Retinal pigment epithelial cell (primary cell): ENCODE measurements at regions not wholly inside any gene's neighbourhood (a gene's known extent, or its start where the extent isn't known, plus 50 kb on each side); places are given as distances from the start of the nearest gene placed in this dataset.
"Not testable (repeated sequence)": the region's sequence is repeated elsewhere in the genome, so short reads cannot be mapped to it uniquely, and the experiment has no call there.

ENCODE experiments used
- DNase-seq: peaks from one replicate; pipeline ENCODE4 v3.0.0-alpha.2; 2010; ENCODE audit warnings: low read depth
- H3K4me3 ChIP-seq: 2 replicates; pipeline ENCODE4 v1.5.1; 2011; ENCODE audit warnings: mild to moderate bottlenecking, low read length, control low read depth, moderate library complexity
- TF ChIP-seq, protein P1 (sequence below): conservative IDR thresholded peaks from 2 replicates; pipeline ENCODE4 v1.5.1; 2011; ENCODE audit warnings: low read depth, low read length, control low read depth, inconsistent platforms

DNA sequence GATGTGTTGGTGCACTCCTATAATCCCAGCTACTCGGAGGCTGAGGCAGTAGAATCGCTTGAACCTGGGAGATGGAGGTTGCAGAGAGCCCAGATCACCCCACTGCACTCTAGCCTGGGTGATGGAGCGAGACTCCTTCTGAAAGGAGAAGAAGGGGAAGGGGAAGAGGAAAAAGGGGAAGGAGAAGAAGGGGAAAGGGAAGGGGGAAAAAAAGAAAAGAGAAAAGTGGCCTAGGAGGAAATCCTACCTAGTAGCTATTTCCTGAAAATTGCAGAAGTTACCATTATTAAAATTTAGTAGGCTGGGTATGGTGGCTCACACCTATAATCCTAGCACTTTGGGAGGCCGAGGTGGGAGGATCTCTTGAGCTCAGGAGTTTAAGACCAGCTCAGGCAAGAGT, 67.4 kb downstream of the ARRDC3 start:
- no peak overlapping the region for H3K4me3 ChIP-seq
- DNase-seq, result no peak
- TF ChIP-seq, protein P1, sequence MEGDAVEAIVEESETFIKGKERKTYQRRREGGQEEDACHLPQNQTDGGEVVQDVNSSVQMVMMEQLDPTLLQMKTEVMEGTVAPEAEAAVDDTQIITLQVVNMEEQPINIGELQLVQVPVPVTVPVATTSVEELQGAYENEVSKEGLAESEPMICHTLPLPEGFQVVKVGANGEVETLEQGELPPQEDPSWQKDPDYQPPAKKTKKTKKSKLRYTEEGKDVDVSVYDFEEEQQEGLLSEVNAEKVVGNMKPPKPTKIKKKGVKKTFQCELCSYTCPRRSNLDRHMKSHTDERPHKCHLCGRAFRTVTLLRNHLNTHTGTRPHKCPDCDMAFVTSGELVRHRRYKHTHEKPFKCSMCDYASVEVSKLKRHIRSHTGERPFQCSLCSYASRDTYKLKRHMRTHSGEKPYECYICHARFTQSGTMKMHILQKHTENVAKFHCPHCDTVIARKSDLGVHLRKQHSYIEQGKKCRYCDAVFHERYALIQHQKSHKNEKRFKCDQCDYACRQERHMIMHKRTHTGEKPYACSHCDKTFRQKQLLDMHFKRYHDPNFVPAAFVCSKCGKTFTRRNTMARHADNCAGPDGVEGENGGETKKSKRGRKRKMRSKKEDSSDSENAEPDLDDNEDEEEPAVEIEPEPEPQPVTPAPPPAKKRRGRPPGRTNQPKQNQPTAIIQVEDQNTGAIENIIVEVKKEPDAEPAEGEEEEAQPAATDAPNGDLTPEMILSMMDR, result no peak

DNA sequence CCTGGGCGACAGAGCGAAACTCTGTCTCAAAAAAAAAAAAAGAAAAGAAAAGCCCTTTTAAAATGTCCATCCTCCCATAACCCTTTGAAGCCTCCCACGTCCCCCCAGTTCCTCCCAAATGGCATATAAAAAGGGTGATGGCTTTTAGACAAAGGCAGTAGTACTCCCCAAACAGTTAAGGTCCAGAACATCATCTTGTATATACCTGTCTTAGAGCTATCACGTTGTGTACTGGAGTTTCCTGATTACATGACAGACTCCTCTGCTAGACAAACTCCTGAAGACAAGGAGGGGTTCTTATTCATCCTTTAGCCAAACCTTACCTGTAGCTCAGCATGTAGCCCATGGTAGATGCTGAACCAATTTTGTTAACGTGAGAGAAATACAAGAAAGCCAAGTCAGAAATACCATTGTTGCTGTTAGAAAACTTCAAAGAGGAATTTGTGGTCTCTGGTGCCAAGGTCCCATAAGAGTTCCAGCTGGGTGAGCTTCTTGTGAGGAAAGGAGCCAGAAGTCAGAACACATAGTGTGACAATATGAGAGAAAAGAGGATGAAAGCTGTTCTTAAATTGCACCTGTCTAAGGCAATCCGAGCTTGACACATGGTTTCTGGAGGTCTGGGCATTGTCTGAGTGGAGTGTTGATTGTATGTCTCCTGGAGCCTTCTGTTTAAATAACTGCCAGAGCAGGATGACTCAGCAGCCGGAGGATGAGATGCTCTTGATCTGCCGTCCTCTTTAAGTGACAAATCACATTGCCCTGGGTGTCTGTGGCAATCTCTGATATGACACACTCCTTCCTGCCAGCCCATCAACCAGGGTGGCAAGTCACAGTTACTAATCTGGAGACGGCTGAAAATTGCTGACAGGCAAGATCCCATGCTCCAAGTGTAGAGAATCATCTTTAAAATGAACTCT, 69.1 kb downstream of the ARRDC3 start:
- no peak for DNase-seq
- H3K4me3 ChIP-seq, result no peak overlapping the region
- TF ChIP-seq, protein P1, result no peak

DNA sequence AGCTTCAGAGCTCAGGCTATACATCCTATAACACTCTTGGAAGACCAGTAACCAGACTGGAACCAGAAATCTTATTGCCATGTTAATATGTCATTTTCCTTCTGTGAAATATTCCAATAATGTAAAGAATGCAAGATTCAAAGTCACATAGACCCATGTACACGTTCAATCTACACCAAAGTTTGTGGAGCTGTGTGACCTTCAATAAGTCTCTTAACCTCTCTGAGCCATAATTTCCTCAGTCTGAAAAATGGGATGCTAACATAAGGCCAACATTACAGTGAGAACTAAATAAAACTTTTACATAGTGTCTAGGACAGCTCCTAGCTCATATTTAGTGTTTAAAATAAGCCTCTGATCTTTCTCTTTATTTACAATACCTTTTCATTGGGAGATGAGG, 70.4 kb downstream of the ARRDC3 start:
- no peak overlapping the region for H3K4me3 ChIP-seq
- DNase-seq, result no peak

DNA sequence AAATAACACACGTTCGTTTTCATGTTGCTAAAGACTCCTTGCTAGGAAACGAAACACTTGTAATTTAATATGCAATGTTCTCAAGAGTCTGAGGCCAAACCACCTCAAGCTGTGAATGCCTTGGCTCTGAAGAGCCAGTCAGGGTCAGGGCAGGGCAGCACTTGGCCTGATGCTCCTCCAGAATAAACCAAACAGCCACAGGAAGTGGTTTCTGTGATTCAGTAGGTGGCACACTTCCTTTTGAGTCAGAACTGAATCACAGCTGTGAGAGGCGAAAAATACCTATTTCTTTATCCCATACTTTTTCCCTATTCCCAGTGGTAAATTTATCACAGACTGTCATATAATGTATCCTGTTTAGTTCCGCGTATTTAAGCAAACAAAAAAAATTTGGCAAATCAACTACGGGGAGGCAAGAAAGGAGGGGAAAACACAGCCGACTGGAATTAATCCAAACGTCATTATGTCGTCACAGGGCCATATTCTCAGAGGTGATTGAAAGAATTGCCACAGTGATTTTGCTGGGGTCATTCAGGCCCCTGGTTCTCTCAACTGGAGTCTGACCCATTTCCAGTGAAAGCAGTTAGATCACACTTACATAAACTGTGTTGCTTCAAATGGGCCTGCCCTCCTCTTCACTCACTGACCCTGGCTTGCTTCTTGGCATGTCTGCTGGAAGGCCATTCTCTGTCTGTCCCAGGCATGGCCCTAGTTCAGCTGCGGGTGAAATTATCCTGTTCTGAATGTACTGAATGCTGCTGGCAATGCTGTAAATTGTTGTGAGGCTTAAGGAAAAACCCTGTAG, 71.2 kb downstream of the ARRDC3 start:
- H3K4me3 ChIP-seq, result no peak overlapping the region
- DNase-seq, result peak; percentile 83
- TF ChIP-seq, protein P1, result no peak

More for the DNA sequence above, 70.4 kb downstream of the ARRDC3 start:
- TF ChIP-seq, protein P1, result no peak

DNA sequence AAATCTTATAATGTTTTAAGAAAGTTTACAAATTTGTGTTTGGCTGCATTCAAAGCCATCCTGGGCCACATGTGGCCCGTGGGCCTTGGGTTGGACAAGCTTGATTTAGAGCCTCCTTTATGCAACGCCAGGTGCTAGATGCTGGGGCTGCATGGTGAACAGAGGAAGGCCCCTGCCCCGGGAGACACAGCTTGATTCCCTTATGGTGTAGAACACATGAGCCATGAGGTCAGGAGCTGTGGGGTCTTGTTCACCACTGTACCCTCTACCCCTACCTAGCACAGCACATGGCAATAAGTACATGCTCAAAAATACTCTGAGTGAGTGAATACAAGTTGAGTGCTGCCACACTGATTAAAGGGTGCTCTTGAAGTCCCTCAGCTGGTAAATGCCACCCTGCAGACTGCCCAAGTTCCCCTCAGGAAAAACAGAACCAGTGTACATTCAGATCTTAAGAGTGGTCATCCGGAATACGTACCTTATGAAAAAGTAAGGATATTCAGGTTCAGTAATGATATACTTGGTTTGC, 71.9 kb downstream of the ARRDC3 start:
- DNase-seq, result no peak
- TF ChIP-seq, protein P1, result no peak
- no peak overlapping the region for H3K4me3 ChIP-seq

DNA sequence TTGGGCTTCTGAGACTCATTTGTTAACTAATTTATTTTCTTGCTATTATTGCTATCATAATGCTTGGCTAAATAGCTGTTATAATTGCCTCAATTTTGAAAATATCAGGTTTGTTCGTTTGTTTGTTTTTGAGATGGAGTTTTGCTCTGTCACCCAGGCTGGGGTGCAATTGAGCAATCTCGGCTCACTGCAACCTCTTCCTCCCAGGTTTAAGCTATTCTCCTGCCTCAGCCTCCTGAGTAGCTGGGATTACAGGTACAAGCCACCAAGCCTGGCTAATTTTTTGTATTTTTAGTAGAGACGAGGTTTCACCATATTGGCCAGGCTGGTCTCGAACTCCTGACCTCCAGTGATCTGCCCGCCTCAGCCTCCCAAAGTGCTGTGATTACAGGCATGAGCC, 75.0 kb downstream of the ARRDC3 start:
- not testable (repeated sequence) for H3K4me3 ChIP-seq, DNase-seq

DNA sequence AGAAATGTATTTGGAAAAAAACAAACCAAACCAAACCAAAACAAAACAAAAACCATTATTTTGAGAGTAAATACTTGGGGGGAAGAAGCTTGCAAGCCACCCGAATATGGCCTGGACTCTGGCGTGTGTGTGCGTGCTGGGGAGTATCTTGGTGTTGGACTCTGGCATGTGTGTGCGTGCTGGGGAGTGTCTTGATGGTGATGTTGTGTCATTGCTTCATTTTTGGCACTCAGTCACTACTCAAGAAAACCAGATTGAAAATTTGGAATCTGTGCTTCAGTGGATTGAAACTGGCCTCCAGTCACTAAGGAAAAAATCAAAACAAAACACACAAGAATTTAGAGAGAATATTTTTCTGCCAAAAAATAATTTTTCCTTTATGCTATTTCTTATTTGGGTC, 76.1 kb downstream of the ARRDC3 start:
- TF ChIP-seq, protein P1, result no peak
- DNase-seq, result no peak
- no peak overlapping the region for H3K4me3 ChIP-seq
